OCI-LY1 (cell line): ENCODE measurements at regions not wholly inside any gene's neighbourhood (a gene's known extent, or its start where the extent isn't known, plus 50 kb on each side); places are given as distances from the start of the nearest gene placed in this dataset.
"Not testable (repeated sequence)": the region's sequence is repeated elsewhere in the genome, so short reads cannot be mapped to it uniquely, and the experiment has no call there.

Experiments used
- H2AFZ ChIP-seq: fragments of 200-600 bp; sonication (generic), shearing (Covaris generic); 2 replicates; pipeline ENCODE4 v1.6.0; 2014; ENCODE audit warnings: antibody characterized with exemption, mild to moderate bottlenecking, low read length
- H3F3A ChIP-seq: fragments of 200-600 bp; sonication (generic), shearing (Covaris generic); 2 replicates; pipeline ENCODE4 v1.6.0; 2014; ENCODE audit warnings: mild to moderate bottlenecking, antibody characterized with exemption, low read length, moderate library complexity; ENCODE audit not compliant: insufficient read depth
- H3K27ac ChIP-seq: fragments of 200-600 bp; sonication (generic); 2 replicates; pipeline ENCODE4 v1.5.1; 2014; ENCODE audit warnings: low read length, mixed run types, mild to moderate bottlenecking, low read depth; ENCODE audit not compliant: poor library complexity, severe bottlenecking
- H3K27me3 ChIP-seq: fragments of 200-600 bp; sonication (generic); 2 replicates; pipeline ENCODE4 v1.6.0; 2014; ENCODE audit warnings: antibody characterized with exemption, mild to moderate bottlenecking, low read length, moderate library complexity; ENCODE audit not compliant: insufficient read depth
- H3K36me3 ChIP-seq: fragments of 200-600 bp; sonication (generic); 2 replicates; pipeline ENCODE4 v1.6.1; 2014; ENCODE audit warnings: mild to moderate bottlenecking, antibody characterized with exemption, low read length, moderate library complexity, mixed read lengths; ENCODE audit not compliant: insufficient read depth
- H3K4me1 ChIP-seq: fragments of 200-600 bp; sonication (generic); 2 replicates; pipeline ENCODE4 v1.5.1; 2014; ENCODE audit warnings: mild to moderate bottlenecking, low read length, moderate library complexity; ENCODE audit not compliant: insufficient read depth, severe bottlenecking
- H3K4me2 ChIP-seq: fragments of 200-600 bp; sonication (generic), shearing (Covaris generic); 2 replicates; pipeline ENCODE4 v1.6.1; 2014; ENCODE audit warnings: low read length
- H3K4me3 ChIP-seq: fragments of 200-600 bp; sonication (generic); 2 replicates; pipeline ENCODE4 v1.5.1; 2014; ENCODE audit warnings: low read length, low read depth, mild to moderate bottlenecking, mixed read lengths; ENCODE audit not compliant: poor library complexity, severe bottlenecking
- H3K79me2 ChIP-seq: fragments of 200-600 bp; shearing (Covaris generic); 2 replicates; pipeline ENCODE4 v1.6.1; 2016; ENCODE audit warnings: mixed run types, low read length, mixed read lengths; ENCODE audit not compliant: insufficient read depth
- H3K9ac ChIP-seq: fragments of 200-600 bp; sonication (generic), shearing (Covaris generic); 2 replicates; pipeline ENCODE4 v1.6.1; 2014; ENCODE audit warnings: mild to moderate bottlenecking, low read length, mixed read lengths
- H3K9me2 ChIP-seq: fragments of 200-600 bp; sonication (generic), shearing (Covaris generic); 2 replicates; pipeline ENCODE4 v1.6.1; 2014; ENCODE audit warnings: low read depth, mild to moderate bottlenecking, low read length, mixed read lengths
- H3K9me3 ChIP-seq: fragments of 200-600 bp; shearing (Covaris generic); 2 replicates; pipeline ENCODE4 v1.6.1; 2014; ENCODE audit warnings: low read length, mixed read lengths
- H4K20me1 ChIP-seq: fragments of 200-600 bp; sonication (generic), shearing (Covaris generic); 2 replicates; pipeline ENCODE4 v1.6.0; 2016; ENCODE audit warnings: mild to moderate bottlenecking, low read length; ENCODE audit not compliant: insufficient read depth
- EZH2 ChIP-seq: fragments of 200-600 bp; sonication (generic), shearing (Covaris generic); IDR thresholded peaks from 2 replicates; pipeline ENCODE4 v1.8.0; 2017; ENCODE audit warnings: borderline replicate concordance, mixed run types, mild to moderate bottlenecking, antibody characterized with exemption, low read length, moderate library complexity, mixed read lengths
- TF ChIP-seq, protein P1 (sequence below): fragments of 200-600 bp; sonication (generic), shearing (Covaris generic); IDR thresholded peaks from 2 replicates; pipeline ENCODE4 v1.5.1; 2017; ENCODE audit warnings: mild to moderate bottlenecking, antibody characterized with exemption, low read length, moderate library complexity, mixed read lengths

DNA sequence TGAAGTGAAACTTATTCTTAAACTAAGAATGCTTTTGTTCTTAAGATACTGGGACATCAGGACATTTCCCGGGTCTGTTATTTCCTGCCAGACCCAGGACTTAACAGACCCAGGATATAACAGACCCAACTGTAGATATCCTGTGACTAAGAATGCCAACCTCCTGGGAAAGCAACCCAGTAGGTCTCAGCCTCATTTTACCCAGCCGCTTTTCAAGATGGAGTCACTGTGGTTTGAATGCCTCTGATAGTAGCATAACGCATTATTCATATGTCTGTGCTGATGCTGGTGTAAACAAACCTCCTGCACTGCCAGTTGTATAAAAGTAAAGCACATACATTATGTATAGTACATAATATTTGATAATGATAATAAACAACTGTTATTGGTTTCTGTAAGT, 185.8 kb upstream of the GPRIN3 start:
- Histone ChIP-seq H3K9ac (no peak overlapping the region), H3K4me3 (no peak overlapping the region), H3K9me3 (no peaks in the 10 kb centered on the region), H3K27me3 (no peaks in the 10 kb centered on the region), H3K36me3 (no peaks in the 10 kb centered on the region), H3F3A (no peaks in the 10 kb centered on the region), H3K9me2 (no peaks in the 10 kb centered on the region), H3K4me1 (no peaks in the 10 kb centered on the region), H4K20me1 (no peaks in the 10 kb centered on the region), H3K4me2 (no peak overlapping the region), H3K79me2 (no peaks in the 10 kb centered on the region), H2AFZ (no peak overlapping the region), H3K27ac (no peak overlapping the region)
- TF ChIP-seq, protein P1, sequence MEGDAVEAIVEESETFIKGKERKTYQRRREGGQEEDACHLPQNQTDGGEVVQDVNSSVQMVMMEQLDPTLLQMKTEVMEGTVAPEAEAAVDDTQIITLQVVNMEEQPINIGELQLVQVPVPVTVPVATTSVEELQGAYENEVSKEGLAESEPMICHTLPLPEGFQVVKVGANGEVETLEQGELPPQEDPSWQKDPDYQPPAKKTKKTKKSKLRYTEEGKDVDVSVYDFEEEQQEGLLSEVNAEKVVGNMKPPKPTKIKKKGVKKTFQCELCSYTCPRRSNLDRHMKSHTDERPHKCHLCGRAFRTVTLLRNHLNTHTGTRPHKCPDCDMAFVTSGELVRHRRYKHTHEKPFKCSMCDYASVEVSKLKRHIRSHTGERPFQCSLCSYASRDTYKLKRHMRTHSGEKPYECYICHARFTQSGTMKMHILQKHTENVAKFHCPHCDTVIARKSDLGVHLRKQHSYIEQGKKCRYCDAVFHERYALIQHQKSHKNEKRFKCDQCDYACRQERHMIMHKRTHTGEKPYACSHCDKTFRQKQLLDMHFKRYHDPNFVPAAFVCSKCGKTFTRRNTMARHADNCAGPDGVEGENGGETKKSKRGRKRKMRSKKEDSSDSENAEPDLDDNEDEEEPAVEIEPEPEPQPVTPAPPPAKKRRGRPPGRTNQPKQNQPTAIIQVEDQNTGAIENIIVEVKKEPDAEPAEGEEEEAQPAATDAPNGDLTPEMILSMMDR: no peak
- no peak for TF ChIP-seq EZH2

DNA sequence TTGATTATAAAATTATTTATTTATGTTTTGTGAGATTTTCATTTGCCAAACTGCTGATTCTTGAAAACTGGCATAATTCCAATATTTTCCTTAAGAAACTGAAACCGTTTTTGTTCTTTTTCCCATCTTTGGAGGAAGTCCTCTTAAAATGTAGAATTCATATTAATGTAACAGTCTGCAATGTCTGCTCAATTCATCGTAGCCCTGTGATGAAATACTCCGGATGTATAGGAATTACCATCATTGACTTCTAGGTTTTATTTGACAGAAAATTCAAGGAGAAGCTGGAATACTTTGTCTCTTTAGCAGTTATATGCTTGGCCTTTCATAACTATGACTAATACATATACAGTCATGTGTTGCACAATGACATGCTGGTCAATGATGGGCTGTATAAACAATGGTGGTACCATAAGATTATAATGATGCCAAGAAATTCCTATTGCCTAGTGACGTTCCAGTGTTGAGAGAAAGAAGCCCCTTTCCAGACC, 185.0 kb upstream of the GPRIN3 start:
- no peaks in the 10 kb centered on the region for H3K9me2 ChIP-seq
- no peak overlapping the region for H3K4me2 ChIP-seq
- no peaks in the 10 kb centered on the region for H3K9me3 ChIP-seq
- no peak overlapping the region for H3K4me3 ChIP-seq
- no peaks in the 10 kb centered on the region for H3K36me3 ChIP-seq
- no peak overlapping the region for H3K27ac ChIP-seq
- H3K9ac ChIP-seq: no peak overlapping the region
- H3F3A ChIP-seq: no peaks in the 10 kb centered on the region
- no peak overlapping the region for H2AFZ ChIP-seq
- H3K79me2 ChIP-seq: no peaks in the 10 kb centered on the region
- H3K4me1 ChIP-seq: no peaks in the 10 kb centered on the region
- no peak for TF ChIP-seq EZH2
- TF ChIP-seq, protein P1: no peak
- no peaks in the 10 kb centered on the region for H4K20me1 ChIP-seq
- H3K27me3 ChIP-seq: no peaks in the 10 kb centered on the region

DNA sequence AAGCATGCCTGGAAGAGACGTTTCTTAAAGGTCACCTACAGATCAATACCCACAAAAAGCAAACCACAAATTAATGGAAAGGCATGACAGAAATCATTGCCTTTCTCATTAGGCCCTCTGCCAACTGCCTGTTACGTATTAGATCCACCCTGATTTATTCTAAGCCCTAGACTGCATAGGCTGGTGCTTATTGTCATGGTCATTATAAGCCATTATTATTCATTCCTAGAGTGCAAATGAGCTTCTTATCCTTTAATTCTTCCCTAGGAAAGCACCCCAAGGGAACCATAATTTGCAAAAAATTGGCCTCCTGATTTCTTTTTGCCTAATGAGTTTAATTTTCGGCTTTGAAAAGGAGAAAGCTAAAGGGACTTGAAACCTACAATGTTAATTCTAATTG, 184.2 kb upstream of the GPRIN3 start:
- no peaks in the 10 kb centered on the region for H3K36me3 ChIP-seq
- no peaks in the 10 kb centered on the region for H4K20me1 ChIP-seq
- H3K4me2 ChIP-seq: no peak overlapping the region
- H3K9me2 ChIP-seq: no peaks in the 10 kb centered on the region
- H3K9me3 ChIP-seq: no peaks in the 10 kb centered on the region
- no peaks in the 10 kb centered on the region for H3F3A ChIP-seq
- no peaks in the 10 kb centered on the region for H3K79me2 ChIP-seq
- H3K27ac ChIP-seq: no peak overlapping the region
- H3K4me3 ChIP-seq: no peak overlapping the region
- no peaks in the 10 kb centered on the region for H3K27me3 ChIP-seq
- no peak overlapping the region for H3K9ac ChIP-seq
- H3K4me1 ChIP-seq: no peaks in the 10 kb centered on the region
- H2AFZ ChIP-seq: no peak overlapping the region
- no peak for TF ChIP-seq EZH2
- TF ChIP-seq, protein P1: no peak

DNA sequence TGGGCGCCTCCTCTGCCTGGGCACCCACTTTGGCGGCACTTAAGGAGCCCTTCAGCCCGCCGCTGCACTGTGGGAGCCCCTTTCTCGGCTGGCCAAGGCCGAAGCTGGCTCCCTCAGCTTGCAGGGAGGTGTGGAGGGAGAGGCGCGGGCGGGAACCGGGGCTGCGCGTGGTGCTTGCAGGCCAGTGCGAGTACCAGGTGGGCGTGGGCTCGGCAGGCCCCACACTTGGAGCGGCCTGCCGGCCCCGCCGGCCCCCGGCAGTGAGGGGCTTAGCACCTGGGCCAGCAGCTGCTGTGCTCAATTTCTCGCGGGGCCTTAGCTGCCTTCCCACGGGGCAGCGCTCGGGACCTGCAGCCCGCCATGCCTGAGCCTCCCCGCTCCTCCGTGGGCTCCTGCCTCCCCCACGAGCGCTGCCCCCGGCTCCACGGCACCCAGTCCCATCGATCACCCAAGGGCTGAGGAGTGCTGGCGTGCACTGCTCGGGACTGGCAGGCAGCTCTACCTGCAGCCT, 182.4 kb upstream of the GPRIN3 start:
- not testable (repeated sequence) for H4K20me1 ChIP-seq, H3K36me3 ChIP-seq, H2AFZ ChIP-seq, H3K27me3 ChIP-seq, H3F3A ChIP-seq, H3K4me2 ChIP-seq, H3K4me3 ChIP-seq, H3K27ac ChIP-seq, H3K4me1 ChIP-seq, H3K9me2 ChIP-seq, H3K9ac ChIP-seq, H3K79me2 ChIP-seq, H3K9me3 ChIP-seq
